ENCODE measurements at regions not wholly inside any gene's neighbourhood (a gene's known extent, or its start where the extent isn't known, plus 50 kb on each side); places are given as distances from the start of the nearest gene placed in this dataset.

- ChIA-PET CTCF (no interaction called here), POLR2A (no interaction called here)
- no peak for TF ChIP-seq SUZ12 (IDR thresholded peaks at IDR 0.05)
- TF ChIP-seq BHLHE40 (IDR thresholded peaks at IDR 0.05; ENCODE audit: borderline replicate concordance) = no peak
- TF ChIP-seq ZNF384 (IDR thresholded peaks at IDR 0.05) = no peak
- TF ChIP-seq ELF4 (IDR thresholded peaks at IDR 0.05) = no peak
- no peak for TF ChIP-seq FOXA1 (IDR thresholded peaks at IDR 0.05)
- no peak for TF ChIP-seq TARDBP (IDR thresholded peaks at IDR 0.05)
- TF ChIP-seq SP1 (IDR thresholded peaks at IDR 0.05) = no peak
- TF ChIP-seq LEF1 (IDR thresholded peaks at IDR 0.05; ENCODE audit: borderline replicate concordance) = no peak
- no peak for TF ChIP-seq CTBP1 (IDR thresholded peaks at IDR 0.05; ENCODE audit: borderline replicate concordance)
- no peak for TF ChIP-seq HDGF (IDR thresholded peaks at IDR 0.05; ENCODE audit: borderline replicate concordance)
- no peak for TF ChIP-seq FOXK2 (IDR thresholded peaks at IDR 0.05)
- TF ChIP-seq PKNOX1 (IDR thresholded peaks at IDR 0.05) = no peak
- TF ChIP-seq L3MBTL2 (conservative IDR thresholded peaks at IDR 0.05) = no peak
- no peak for TF ChIP-seq FOXM1 (IDR thresholded peaks at IDR 0.05; ENCODE audit: borderline replicate concordance)
- no peak for TF ChIP-seq NFRKB (IDR thresholded peaks at IDR 0.05)
- TF ChIP-seq ARNT (IDR thresholded peaks at IDR 0.05) = no peak
- DNase-seq (ENCODE audit: extremely low spot score) = no peak
These were observed 156.7 kb downstream of the PAH start for GRCh38 chr12:102760322-102760721.

- no peak for DNase-seq (ENCODE audit: extremely low spot score)
- no peak for TF ChIP-seq FOXM1 (IDR thresholded peaks at IDR 0.05; ENCODE audit: borderline replicate concordance)
- no peak for TF ChIP-seq SUZ12 (IDR thresholded peaks at IDR 0.05)
- CTCF ChIA-PET = no interaction called here
- POLR2A ChIA-PET = no interaction called here
These were observed 157.6 kb downstream of the PAH start for GRCh38 chr12:102759466-102759865.

- TF ChIP-seq PKNOX1 (IDR thresholded peaks at IDR 0.05) (no peak), ARNT (IDR thresholded peaks at IDR 0.05) (no peak), CTBP1 (IDR thresholded peaks at IDR 0.05; ENCODE audit: borderline replicate concordance) (no peak), BHLHE40 (IDR thresholded peaks at IDR 0.05; ENCODE audit: borderline replicate concordance) (no peak), LEF1 (IDR thresholded peaks at IDR 0.05; ENCODE audit: borderline replicate concordance) (no peak), FOXK2 (IDR thresholded peaks at IDR 0.05) (no peak)
- no peak for DNase-seq (ENCODE audit: extremely low spot score)
- ChIA-PET POLR2A (no interaction called here), CTCF (no interaction called here)
These were observed 159.2 kb downstream of the PAH start for GRCh38 chr12:102757882-102758226.

- TF ChIP-seq SUZ12 (IDR thresholded peaks at IDR 0.05) (no peak), PKNOX1 (IDR thresholded peaks at IDR 0.05) (no peak), TARDBP (IDR thresholded peaks at IDR 0.05) (no peak), L3MBTL2 (conservative IDR thresholded peaks at IDR 0.05) (no peak), BHLHE40 (IDR thresholded peaks at IDR 0.05; ENCODE audit: borderline replicate concordance) (no peak), CTBP1 (IDR thresholded peaks at IDR 0.05; ENCODE audit: borderline replicate concordance) (no peak), FOXM1 (IDR thresholded peaks at IDR 0.05; ENCODE audit: borderline replicate concordance) (no peak), ZNF384 (IDR thresholded peaks at IDR 0.05) (no peak), LEF1 (IDR thresholded peaks at IDR 0.05; ENCODE audit: borderline replicate concordance) (no peak), ELF4 (IDR thresholded peaks at IDR 0.05) (no peak), ARNT (IDR thresholded peaks at IDR 0.05) (no peak), HDGF (IDR thresholded peaks at IDR 0.05; ENCODE audit: borderline replicate concordance) (no peak)
- CTCF ChIA-PET = no interaction called here
- POLR2A ChIA-PET = no interaction called here
- DNase-seq (ENCODE audit: extremely low spot score) = no peak
These were observed 159.7 kb downstream of the PAH start for GRCh38 chr12:102757154-102757881.

- DNase-seq (ENCODE audit: extremely low spot score) = no peak
- CTCF ChIA-PET = no interaction called here
- TF ChIP-seq L3MBTL2 (conservative IDR thresholded peaks at IDR 0.05) = no peak
- TF ChIP-seq ARNT (IDR thresholded peaks at IDR 0.05) = no peak
- TF ChIP-seq SP1 (IDR thresholded peaks at IDR 0.05) = no peak
- no peak for TF ChIP-seq SUZ12 (IDR thresholded peaks at IDR 0.05)
- TF ChIP-seq FOXA1 (IDR thresholded peaks at IDR 0.05) = no peak
- TF ChIP-seq NFRKB (IDR thresholded peaks at IDR 0.05) = no peak
- TF ChIP-seq ZNF384 (IDR thresholded peaks at IDR 0.05) = no peak
- no peak for TF ChIP-seq HDGF (IDR thresholded peaks at IDR 0.05; ENCODE audit: borderline replicate concordance)
- TF ChIP-seq TARDBP (IDR thresholded peaks at IDR 0.05) = no peak
- no peak for TF ChIP-seq PKNOX1 (IDR thresholded peaks at IDR 0.05)
- TF ChIP-seq FOXM1 (IDR thresholded peaks at IDR 0.05; ENCODE audit: borderline replicate concordance) = no peak
- TF ChIP-seq ELF4 (IDR thresholded peaks at IDR 0.05) = no peak
- TF ChIP-seq FOXK2 (IDR thresholded peaks at IDR 0.05) = no peak
- TF ChIP-seq LEF1 (IDR thresholded peaks at IDR 0.05; ENCODE audit: borderline replicate concordance) = no peak
- TF ChIP-seq CTBP1 (IDR thresholded peaks at IDR 0.05; ENCODE audit: borderline replicate concordance) = no peak
- no peak for TF ChIP-seq BHLHE40 (IDR thresholded peaks at IDR 0.05; ENCODE audit: borderline replicate concordance)
- POLR2A ChIA-PET = no interaction called here
These were observed 160.5 kb downstream of the PAH start for GRCh38 chr12:102756530-102756929.

- DNase-seq (ENCODE audit: extremely low spot score) = no peak
- POLR2A ChIA-PET = no interaction called here
- TF ChIP-seq FOXM1 (IDR thresholded peaks at IDR 0.05; ENCODE audit: borderline replicate concordance) (no peak), CTBP1 (IDR thresholded peaks at IDR 0.05; ENCODE audit: borderline replicate concordance) (no peak), SUZ12 (IDR thresholded peaks at IDR 0.05) (no peak), BHLHE40 (IDR thresholded peaks at IDR 0.05; ENCODE audit: borderline replicate concordance) (no peak), ARNT (IDR thresholded peaks at IDR 0.05) (no peak), HDGF (IDR thresholded peaks at IDR 0.05; ENCODE audit: borderline replicate concordance) (no peak), L3MBTL2 (conservative IDR thresholded peaks at IDR 0.05) (no peak)
- CTCF ChIA-PET = no interaction called here
These were observed 161.8 kb downstream of the PAH start for GRCh38 chr12:102755266-102755665.
